HG03378 (cell line): ENCODE measurements at regions not wholly inside any gene's neighbourhood (a gene's known extent, or its start where the extent isn't known, plus 50 kb on each side); places are given as distances from the start of the nearest gene placed in this dataset.
"Not testable (repeated sequence)": the region's sequence is repeated elsewhere in the genome, so short reads cannot be mapped to it uniquely, and the experiment has no call there.

Source experiments
- ATAC-seq: cut with Tn5 transposase; IDR thresholded peaks from one replicate; pipeline ENCODE4 v1.9.1; 2021; ENCODE audit warnings: mild to moderate bottlenecking, moderate library complexity; ENCODE audit not compliant: unreplicated experiment

DNA sequence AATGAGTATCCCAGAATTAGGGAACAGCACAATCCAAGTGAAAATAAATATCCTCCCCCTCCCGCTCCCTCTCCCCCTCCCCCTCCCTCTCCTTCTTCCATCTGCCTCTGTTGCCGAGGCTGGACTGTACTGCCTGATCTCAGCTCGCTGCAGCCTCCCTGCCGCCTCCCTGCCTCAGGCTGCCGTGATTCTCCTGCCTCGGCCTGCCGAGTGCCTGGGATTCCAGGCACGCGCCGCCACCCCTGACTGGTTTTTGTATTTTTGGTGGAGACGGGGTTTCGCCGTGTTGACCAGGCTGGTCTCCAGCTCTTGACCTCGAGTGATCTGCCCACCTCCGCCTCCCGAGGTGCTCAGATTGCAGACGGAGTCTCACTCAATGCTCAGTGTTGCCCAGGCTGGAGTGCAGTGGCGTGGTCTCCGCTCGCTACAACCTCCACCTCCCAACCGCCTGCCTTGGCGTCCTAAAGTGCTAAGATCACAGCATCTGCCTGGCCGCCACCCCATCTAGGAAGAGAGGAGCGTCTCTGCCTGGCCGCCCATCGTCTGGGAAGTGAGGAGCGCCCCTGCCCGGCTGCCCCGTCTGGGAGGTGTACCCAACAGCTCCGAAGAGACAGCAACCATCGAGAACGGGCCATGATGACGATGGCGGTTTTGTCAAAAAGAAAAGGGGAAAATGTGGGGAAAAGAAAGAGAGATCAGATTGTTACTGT is 178.9 kb upstream of the IPO5 start:
- not testable (repeated sequence) for ATAC-seq

- ATAC-seq = no peak
Observed at GRCh38 chr13:97780486-97780885, 173.0 kb upstream of the IPO5 start.

DNA sequence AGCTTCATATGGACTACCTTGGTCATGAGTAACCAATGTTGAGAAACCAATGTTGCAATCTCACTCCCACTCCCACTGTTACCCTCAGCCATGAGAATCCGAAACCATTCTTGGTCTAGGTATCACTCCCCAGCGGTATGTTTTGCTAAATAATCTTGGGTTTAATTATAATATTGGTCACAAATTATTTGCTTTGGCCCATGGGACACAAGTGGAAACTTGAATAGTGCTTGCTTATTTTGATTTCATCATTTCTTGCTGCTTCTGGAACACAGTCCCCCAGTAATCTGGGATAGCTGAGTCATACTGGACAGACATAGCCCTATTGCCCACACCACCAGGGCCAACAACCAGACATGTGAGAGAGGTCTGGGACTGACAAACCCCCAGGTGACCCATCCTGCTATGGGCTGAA is 171.6 kb upstream of the IPO5 start:
- no peak for ATAC-seq

DNA sequence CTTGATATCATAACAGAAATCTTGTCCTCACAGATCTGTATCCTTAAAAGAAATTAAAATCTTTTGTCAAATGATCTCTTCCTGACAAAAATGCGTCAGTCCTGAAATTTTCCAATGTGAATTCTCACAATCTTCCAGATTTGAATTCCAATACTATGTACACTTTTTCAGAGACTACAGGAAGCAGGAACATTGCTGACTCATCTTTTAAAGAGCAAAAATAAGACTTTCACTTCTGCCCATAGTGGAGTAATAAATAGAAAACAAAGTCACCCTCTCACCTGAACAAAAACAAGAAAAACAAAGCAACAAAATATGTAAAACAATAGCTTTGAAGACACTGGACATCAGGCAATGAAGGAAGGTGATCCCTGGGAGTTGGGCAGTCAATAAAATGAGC is 167.0 kb upstream of the IPO5 start:
- no peak for ATAC-seq

DNA sequence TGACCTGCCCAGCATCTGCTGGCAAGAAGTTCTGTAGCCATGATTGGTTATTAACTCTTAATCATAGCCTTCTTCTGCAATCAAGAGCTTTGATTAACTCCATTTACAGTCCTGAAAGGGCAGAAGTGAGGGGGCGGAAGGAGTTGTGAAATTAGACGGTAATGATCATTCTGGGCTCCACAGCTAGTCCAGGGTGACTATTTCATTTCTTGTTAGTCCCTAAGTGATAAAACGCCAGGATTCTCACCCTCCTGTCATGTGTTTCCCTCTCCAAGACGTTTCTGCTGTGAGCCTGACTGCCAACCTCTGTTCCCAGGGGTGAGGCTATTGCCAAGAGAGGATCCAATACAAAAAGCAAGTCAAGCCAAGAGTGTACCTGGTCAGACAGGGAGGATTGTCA is 155.9 kb upstream of the IPO5 start:
- no peak for ATAC-seq

DNA sequence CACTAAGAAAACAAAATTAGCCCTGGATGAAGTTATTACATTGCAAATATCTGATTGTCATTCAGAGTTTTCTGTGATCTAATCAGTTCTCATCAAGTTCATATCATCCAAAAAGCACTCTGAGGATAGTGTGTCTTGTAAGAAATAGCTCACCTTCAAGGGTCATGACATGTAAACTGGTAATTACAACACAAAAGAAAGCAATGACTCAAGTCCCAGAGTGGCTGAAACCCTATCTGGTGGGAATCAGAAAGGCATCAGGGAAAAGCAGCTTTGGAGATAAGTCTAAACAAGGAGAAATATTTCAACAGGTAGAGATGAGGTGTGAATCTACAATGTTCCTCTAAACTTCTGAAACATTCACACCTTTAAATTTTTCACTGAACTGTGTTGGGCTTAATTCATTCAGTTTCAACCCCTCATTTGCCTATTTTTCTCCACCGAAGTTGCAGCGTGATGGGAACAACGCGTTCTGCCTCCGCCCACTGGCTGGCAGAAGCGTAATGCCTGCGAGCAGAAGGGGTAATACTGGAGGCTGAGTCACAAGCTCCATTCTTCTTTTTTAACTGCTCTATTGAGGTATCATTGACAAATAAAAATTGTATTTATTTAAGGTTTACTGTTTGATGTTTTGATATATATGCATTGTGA is 155.2 kb upstream of the IPO5 start:
- ATAC-seq = no peak

DNA sequence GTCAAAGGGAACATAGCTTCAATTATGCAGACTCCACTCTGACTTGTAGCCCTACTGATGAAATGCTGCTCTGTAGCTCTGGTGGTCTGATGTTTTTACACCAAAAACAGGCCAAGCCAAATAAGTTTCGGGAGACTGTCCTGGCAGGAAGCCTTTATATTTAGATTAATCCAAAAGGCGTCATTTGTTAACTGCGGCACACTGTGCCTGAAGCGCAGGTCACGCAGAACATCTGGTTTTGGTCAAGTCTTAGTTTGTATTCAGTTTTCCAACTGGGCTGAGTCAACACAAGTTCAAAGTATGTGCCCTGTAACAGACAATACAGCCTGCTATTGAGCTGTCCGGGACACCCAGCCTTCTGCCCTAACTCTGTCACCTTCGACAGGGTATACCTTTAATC is 154.6 kb upstream of the IPO5 start:
- no peak for ATAC-seq

- ATAC-seq = no peak
Observed at GRCh38 chr13:97802213-97802612, 151.3 kb upstream of the IPO5 start.

- no peak for ATAC-seq
Observed at GRCh38 chr13:97809576-97809975, 143.9 kb upstream of the IPO5 start.

- no peak for ATAC-seq
Observed at GRCh38 chr13:97810152-97810551, 143.3 kb upstream of the IPO5 start.

DNA sequence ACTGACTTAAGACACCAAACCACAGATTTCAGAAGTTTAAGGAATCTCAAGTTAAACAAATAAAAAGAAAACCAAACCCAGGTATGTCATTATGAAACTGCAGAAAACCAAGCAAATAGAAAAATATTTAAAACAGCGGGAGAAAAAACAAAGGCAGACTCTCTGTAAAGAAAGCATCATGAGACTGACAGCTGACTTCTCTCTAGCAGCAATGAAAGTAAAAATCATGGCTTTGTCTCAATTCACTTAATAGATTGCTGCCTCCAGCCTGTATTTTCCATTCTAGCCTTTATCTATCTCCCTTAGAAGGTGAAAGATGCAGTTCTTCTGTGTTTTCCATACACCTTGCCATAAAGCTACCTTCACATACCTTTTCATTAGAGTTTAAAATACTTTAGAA is 131.1 kb upstream of the IPO5 start:
- ATAC-seq = no peak

GRCh38 chr13:97826421-97827012 is 127.0 kb upstream of the IPO5 start:
- no peak for ATAC-seq

DNA sequence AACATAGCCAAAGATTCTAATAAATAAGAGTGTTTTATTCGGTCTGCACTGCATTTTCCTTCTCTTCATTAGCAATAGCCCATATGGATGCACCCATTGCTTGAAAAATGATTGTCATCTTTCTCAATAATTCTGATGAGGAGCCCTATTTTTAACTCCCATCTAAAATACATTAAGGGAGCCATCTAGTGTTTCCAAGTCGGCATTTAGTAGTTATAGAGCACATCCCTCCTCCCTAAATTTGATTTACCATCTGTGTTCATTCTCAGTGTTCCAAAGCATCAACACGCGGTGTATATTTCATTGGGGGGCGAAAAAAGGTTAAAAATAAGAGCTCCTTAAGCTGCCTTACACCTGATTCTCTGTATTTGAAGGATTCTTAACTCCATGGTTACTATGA is 119.2 kb upstream of the IPO5 start:
- ATAC-seq = no peak

- ATAC-seq = no peak
Observed at GRCh38 chr13:97843189-97843588, 110.3 kb upstream of the IPO5 start.

DNA sequence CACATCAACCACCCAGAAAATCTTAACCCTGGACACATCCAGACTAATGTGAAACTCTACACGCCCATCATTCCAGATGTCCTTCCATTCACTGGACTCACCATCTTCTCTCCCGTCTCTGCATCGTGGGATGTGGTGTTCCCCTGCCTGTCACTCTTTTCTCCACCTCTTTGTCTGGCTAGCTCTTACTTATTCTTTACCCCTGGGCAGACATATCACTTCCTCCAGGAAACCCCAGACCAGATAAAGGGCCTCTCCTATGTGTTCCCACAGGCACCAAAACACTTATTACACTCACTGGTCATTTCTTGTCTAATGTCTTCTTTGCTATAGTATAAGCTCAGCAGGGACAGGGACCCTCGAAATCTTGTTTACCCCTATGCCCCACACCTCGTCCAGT is 109.3 kb upstream of the IPO5 start:
- no peak for ATAC-seq

DNA sequence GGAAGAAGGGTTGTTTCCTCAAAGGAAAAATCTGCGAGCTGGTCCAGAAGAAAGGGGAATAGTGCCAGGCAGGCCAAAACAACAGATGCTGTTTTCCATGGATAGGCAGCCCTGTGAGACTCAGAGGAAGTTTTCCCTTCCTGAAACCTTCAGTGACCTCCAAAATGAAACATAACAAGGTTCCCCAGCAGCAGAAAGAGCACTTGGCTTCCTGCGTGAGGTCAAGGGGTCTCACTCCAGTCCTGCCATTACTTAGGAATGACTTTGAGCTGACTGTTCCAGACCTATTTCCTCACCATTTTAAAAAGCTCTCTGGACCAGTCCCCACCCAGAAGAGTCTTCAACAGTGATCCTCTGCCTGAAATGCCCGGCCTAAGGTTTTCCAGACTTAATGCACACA is 104.6 kb upstream of the IPO5 start:
- no peak for ATAC-seq

DNA sequence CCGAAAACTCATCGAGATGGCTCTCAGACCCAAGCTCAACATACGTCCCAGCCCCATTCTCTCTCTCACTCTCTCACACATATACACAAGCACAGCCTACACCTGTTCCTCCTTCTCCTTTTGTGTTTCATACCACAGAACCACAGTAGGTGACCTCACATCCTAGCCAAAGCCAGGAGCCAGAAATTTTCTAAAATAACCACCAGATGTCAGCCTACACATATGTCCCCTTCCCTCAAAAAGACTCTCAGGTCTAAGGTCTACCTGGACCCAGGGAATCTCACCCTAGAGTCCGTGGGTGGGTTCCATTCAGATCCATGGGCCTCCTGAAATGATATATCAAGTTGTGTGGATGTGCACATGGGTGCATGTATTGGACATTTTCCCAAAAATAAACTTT is 104.2 kb upstream of the IPO5 start:
- peak; percentile 93 for ATAC-seq

DNA sequence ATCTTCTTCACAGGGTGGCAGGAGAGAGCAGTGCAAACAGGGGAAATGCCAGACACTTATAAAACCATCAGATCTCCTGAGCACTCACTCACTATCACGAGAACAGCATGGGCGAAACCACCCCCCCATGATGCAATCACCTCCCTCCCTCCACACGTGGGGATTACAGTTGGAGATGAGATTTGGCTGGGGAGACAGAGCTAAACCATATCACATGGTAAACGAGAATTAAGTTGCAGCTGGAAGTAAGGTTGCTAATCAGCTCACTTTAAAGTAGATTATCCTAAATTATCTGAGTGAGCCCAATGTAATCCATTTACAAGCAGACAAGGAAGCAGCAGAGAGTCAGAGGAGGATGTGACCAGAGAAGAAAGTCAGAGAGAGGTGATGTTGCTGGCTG is 102.2 kb upstream of the IPO5 start:
- ATAC-seq = no peak

GRCh38 chr13:97852181-97852874 is 101.1 kb upstream of the IPO5 start:
- ATAC-seq = no peak

DNA sequence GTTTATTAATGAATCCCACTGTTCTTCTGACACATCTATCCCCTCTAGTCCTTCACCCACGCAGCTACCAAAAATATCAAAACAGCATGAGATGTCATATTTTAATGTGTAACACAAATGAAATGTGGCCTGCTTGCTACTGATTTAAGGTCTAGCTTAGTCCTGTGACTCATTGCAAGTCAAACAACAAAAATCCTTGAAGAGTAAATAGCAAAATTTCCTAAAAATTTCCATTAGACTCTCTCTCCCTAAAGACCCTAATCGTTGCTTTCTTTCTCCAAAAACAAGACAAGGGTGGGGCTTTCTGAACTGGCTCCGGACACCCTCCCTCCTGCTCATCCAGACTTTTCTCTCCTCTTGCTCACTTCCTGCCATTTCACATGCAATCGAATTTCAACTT is 99.9 kb upstream of the IPO5 start:
- ATAC-seq = no peak

- ATAC-seq = peak; percentile 43
Observed at GRCh38 chr13:97855570-97856303, 97.7 kb upstream of the IPO5 start.
